HFFc6 (cell line): ENCODE measurements at regions not wholly inside any gene's neighbourhood (a gene's known extent, or its start where the extent isn't known, plus 50 kb on each side); places are given as distances from the start of the nearest gene placed in this dataset.

Experiments used
- DNase-seq: peaks from one replicate; pipeline ENCODE4 v3.0.0-alpha.2; 2018
- H3K27ac Mint-ChIP-seq: 2 replicates; pipeline ENCODE4 v1.8.0; 2020; ENCODE audit warnings: mild to moderate bottlenecking, mixed read lengths
- H3K27me3 Mint-ChIP-seq: 2 replicates; pipeline ENCODE4 v1.8.0; 2021; ENCODE audit warnings: mild to moderate bottlenecking, moderate library complexity, mixed read lengths; ENCODE audit not compliant: insufficient read depth
- H3K36me3 Mint-ChIP-seq: 2 replicates; pipeline ENCODE4 v1.8.0; 2021; ENCODE audit warnings: low read depth, mixed read lengths
- H3K4me1 Mint-ChIP-seq: 2 replicates; pipeline ENCODE4 v1.8.0; 2020; ENCODE audit warnings: low read depth, mixed read lengths
- H3K4me3 Mint-ChIP-seq: 2 replicates; pipeline ENCODE4 v1.8.0; 2020; ENCODE audit warnings: mild to moderate bottlenecking, moderate library complexity, mixed read lengths
- H3K9me3 Mint-ChIP-seq: 2 replicates; pipeline ENCODE4 v1.8.0; 2020; ENCODE audit warnings: mild to moderate bottlenecking, mixed read lengths
- TF ChIP-seq, protein P1 (sequence below): fragments of 200-600 bp; sonication (generic); IDR thresholded peaks from 2 replicates; pipeline ENCODE4 v1.5.0; 2021; ENCODE audit warnings: antibody characterized with exemption, mild to moderate bottlenecking

GRCh38 chr22:26732284-26732683, 74.9 kb downstream of the MIAT start:
- no peak for DNase-seq
- H3K27me3 Mint-ChIP-seq: no peaks in the 10 kb centered on the region; the same call in 1 of the 2 replicates
- no peak overlapping the region for H3K27ac Mint-ChIP-seq
- H3K36me3 Mint-ChIP-seq: peaks cover 16% of the 10 kb centered on the region
- peaks cover 7% of the 10 kb centered on the region; the same call in 1 of the 2 replicates for H3K4me1 Mint-ChIP-seq
- H3K4me3 Mint-ChIP-seq: no peak overlapping the region
- H3K9me3 Mint-ChIP-seq: no peaks in the 10 kb centered on the region
- TF ChIP-seq, protein P1, sequence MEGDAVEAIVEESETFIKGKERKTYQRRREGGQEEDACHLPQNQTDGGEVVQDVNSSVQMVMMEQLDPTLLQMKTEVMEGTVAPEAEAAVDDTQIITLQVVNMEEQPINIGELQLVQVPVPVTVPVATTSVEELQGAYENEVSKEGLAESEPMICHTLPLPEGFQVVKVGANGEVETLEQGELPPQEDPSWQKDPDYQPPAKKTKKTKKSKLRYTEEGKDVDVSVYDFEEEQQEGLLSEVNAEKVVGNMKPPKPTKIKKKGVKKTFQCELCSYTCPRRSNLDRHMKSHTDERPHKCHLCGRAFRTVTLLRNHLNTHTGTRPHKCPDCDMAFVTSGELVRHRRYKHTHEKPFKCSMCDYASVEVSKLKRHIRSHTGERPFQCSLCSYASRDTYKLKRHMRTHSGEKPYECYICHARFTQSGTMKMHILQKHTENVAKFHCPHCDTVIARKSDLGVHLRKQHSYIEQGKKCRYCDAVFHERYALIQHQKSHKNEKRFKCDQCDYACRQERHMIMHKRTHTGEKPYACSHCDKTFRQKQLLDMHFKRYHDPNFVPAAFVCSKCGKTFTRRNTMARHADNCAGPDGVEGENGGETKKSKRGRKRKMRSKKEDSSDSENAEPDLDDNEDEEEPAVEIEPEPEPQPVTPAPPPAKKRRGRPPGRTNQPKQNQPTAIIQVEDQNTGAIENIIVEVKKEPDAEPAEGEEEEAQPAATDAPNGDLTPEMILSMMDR: no peak

DNA sequence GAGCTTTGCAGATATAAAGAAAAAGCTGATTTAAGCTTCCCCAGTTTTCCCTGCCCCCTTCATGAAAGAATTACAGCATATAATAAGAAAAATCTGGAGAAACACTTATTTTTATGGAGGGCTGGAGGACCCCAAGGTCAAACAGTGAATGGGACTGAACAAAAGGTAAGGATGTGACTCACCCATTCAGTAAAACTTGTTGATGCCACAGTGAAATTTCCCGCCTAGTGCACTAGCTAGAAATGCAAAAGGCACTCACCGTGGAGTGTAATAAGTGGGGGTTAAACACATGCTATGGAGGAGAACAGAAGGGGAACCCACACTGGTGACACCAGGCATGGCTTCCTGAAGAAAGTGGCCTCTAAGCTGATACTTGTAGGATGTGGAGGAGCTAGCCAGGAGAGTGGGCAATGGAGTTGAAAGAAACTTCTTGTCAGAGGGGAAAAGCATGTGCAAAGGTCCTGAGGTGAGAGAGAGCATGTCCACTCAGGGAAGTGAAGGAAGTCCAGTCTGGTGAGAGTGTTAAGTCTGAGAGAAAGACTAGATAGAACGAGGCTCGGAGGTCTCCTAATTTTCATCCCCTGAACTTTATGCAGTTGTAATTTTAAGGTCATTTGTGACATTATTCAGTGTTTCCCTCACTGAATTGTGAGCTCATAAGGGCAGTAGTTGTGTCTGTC, 77.1 kb downstream of the MIAT start:
- peaks cover 12% of the 10 kb centered on the region for H3K36me3 Mint-ChIP-seq

GRCh38 chr22:26735019-26735409, 77.6 kb downstream of the MIAT start:
- H3K36me3 Mint-ChIP-seq: peaks cover 12% of the 10 kb centered on the region
- no peaks in the 10 kb centered on the region for H3K27me3 Mint-ChIP-seq
- H3K4me1 Mint-ChIP-seq: peaks cover 9% of the 10 kb centered on the region; the same call in 1 of the 2 replicates
- H3K4me3 Mint-ChIP-seq: no peak overlapping the region
- no peak overlapping the region for H3K27ac Mint-ChIP-seq
- DNase-seq: no peak
- TF ChIP-seq, protein P1: no peak
- no peaks in the 10 kb centered on the region for H3K9me3 Mint-ChIP-seq

More for the DNA sequence above, 77.1 kb downstream of the MIAT start:
- Mint-ChIP-seq H3K4me3 (no peak overlapping the region), H3K27me3 (no peaks in the 10 kb centered on the region), H3K9me3 (no peaks in the 10 kb centered on the region), H3K4me1 (peaks cover 9% of the 10 kb centered on the region; the same call in 1 of the 2 replicates), H3K27ac (no peak overlapping the region)
- TF ChIP-seq, protein P1: no peak
- DNase-seq: no peak

DNA sequence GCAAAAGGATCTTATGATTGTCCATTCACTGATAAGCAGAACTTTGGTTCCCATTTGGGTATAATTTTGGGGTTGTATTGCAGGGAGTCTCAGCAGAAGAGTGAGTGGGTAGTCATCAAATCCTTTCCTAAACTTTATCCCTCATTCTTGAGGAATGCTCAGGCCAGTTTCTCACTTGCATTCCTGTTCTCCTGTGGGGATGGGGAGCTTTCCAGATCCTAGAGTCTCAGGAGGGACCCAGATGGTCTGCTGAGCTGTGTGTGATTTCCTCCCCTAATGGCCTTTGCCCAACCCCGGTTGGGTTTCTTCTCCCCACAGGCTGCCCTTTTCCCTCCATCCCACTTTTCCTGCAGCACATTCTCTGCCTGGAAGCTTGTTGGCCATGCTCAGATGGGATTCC, 79.9 kb downstream of the MIAT start:
- Mint-ChIP-seq H3K36me3 (peaks cover 12% of the 10 kb centered on the region), H3K4me1 (peaks cover 9% of the 10 kb centered on the region; the same call in 1 of the 2 replicates), H3K27me3 (no peaks in the 10 kb centered on the region; the same call in 1 of the 2 replicates), H3K27ac (no peak overlapping the region), H3K4me3 (no peak overlapping the region), H3K9me3 (no peaks in the 10 kb centered on the region)
- TF ChIP-seq, protein P1: no peak
- DNase-seq: no peak

DNA sequence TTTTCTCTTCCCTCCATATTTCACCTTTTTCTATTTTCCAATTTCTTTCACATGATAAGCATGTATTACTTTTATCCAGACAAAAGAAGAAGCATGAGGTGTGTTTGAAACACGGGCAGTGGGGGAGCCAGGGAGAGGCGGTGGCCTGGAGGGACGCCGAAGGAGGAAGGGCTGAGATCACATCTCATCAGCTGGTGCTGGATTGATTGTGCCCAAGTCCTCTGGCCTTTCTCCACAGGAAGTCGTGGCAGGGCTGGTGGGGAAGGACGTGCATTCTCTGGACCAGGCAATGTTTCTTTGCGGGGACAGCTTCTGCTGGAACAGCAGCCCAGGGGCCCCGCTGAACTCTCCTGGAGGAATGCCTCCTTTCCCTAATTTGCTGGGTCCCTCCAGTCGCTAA, 82.9 kb downstream of the MIAT start:
- no peaks in the 10 kb centered on the region; the same call in 1 of the 2 replicates for H3K27me3 Mint-ChIP-seq
- H3K9me3 Mint-ChIP-seq: no peaks in the 10 kb centered on the region
- TF ChIP-seq, protein P1: no peak
- H3K4me3 Mint-ChIP-seq: no peak overlapping the region
- DNase-seq: no peak
- no peak overlapping the region for H3K27ac Mint-ChIP-seq
- H3K36me3 Mint-ChIP-seq: peaks cover 13% of the 10 kb centered on the region
- peaks cover 12% of the 10 kb centered on the region for H3K4me1 Mint-ChIP-seq
